HepG2 (cell line): ENCODE measurements at regions not wholly inside any gene's neighbourhood (a gene's known extent, or its start where the extent isn't known, plus 50 kb on each side); places are given as distances from the start of the nearest gene placed in this dataset.

ENCODE experiments used
- ATAC-seq: fragments of 200-7000 bp; cut with Tn5 transposase; 3 replicates; pipeline ENCODE4 v1.9.1; 2020; ENCODE audit warnings: mild to moderate bottlenecking, moderate library complexity
- BruUV-seq: library from RNA; stranded (reverse); fragments of 400-500 nt; replicated peaks from 2 replicates; lab custom pipeline; 2021; lab: Mats Ljungman, UMichigan
- CTCF ChIA-PET: fragments of 300-600 bp; formaldehyde crosslinking; extraction: SDS; loops from one replicate; lab custom pipeline; 2021; ENCODE audit warnings: low total read pairs, inconsistent platforms, low intra/inter-chr PET ratio; lab: Yijun Ruan, JAX
- POLR2A ChIA-PET: fragments of 350-600 bp; sonication (Branson Sonifier 250); formaldehyde crosslinking; loops from one replicate; lab custom pipeline; 2020; ENCODE audit warnings: antibody characterized with exemption, inconsistent platforms; lab: Yijun Ruan, JAX
- DNase-seq: peaks from one replicate; pipeline ENCODE4 v3.0.0-alpha.2; 2015; ENCODE audit warnings: low spot score
- FAIRE-seq: peaks from 3 replicates; lab custom pipeline; 2011; peaks lifted over from hg19 to GRCh38; lab: Jason Lieb, UNC
- H2AFZ ChIP-seq: one replicate; pipeline ENCODE4 v1.6.1; 2011; ENCODE audit warnings: low read length, inconsistent platforms
- H3K27ac ChIP-seq: fragments of 300-600 bp; 3 replicates; pipeline ENCODE4 v1.8.0; 2011; ENCODE audit warnings: mixed run types, mild to moderate bottlenecking, mixed read lengths, low read length, inconsistent platforms; ENCODE audit not compliant: insufficient read depth; ENCODE audit errors: extremely low read length
- H3K27me3 ChIP-seq, 2 experiments: fragments of 200-600 bp in 1 of 2; 2 replicates in 1 of 2; 3 replicates in 1 of 2; pipeline versions ENCODE4 v1.6.0 to v1.8.0; 2011; ENCODE audit warnings: low read length in 2 of 2, mild to moderate bottlenecking in 2 of 2, moderate library complexity in 2 of 2, inconsistent platforms in 1 of 2; ENCODE audit not compliant: insufficient read depth in 2 of 2, control insufficient read depth in 1 of 2
- H3K36me3 ChIP-seq, 2 experiments: fragments of 200-600 bp in 1 of 2; replicated peaks in 1 of 2; 2 replicates in 1 of 2; 3 replicates in 1 of 2; pipeline versions ENCODE4 v1.5.1 to v1.8.0; 2011; ENCODE audit warnings: low read length in 2 of 2, inconsistent platforms in 1 of 2; ENCODE audit not compliant: insufficient read depth in 2 of 2, control insufficient read depth in 1 of 2
- H3K4me1 ChIP-seq: 2 replicates; pipeline ENCODE4 v1.5.1; 2012; ENCODE audit warnings: low read length, inconsistent platforms; ENCODE audit not compliant: insufficient read depth
- H3K4me2 ChIP-seq: 2 replicates; pipeline ENCODE4 v1.6.0; 2011; ENCODE audit warnings: low read depth, low read length, inconsistent platforms
- H3K4me3 ChIP-seq, 3 experiments: fragments of 200-600 bp in 1 of 3; sonication (generic), shearing (Covaris generic) in 1 of 3; replicated peaks in 1 of 3; 2 replicates each; pipeline ENCODE4 v1.5.1; 2011 to 2016; ENCODE audit warnings: low read length in 3 of 3, inconsistent platforms in 2 of 3, low read depth in 2 of 3, mild to moderate bottlenecking in 2 of 3, control low read depth in 1 of 3, mixed read lengths in 1 of 3; ENCODE audit not compliant: insufficient read depth in 1 of 3
- H3K79me2 ChIP-seq: one replicate; pipeline ENCODE4 v1.6.1; 2011; ENCODE audit warnings: low read length, inconsistent platforms; ENCODE audit not compliant: insufficient read depth
- H3K9ac ChIP-seq: 2 replicates; pipeline ENCODE4 v1.6.0; 2011; ENCODE audit warnings: mild to moderate bottlenecking, low read depth, low read length, inconsistent platforms; ENCODE audit not compliant: insufficient read depth
- H3K9me3 ChIP-seq: 2 replicates; pipeline ENCODE4 v1.5.1; 2012; ENCODE audit warnings: mild to moderate bottlenecking, low read length
- H4K20me1 ChIP-seq: 2 replicates; pipeline ENCODE4 v1.6.0; 2011; ENCODE audit warnings: inconsistent platforms, mild to moderate bottlenecking, low read length, moderate library complexity; ENCODE audit not compliant: insufficient read depth
- ZFP36 ChIP-seq: fragments of 150-350 bp; IDR thresholded peaks from 2 replicates; pipeline ENCODE4 v1.6.1; 2018; ENCODE audit warnings: borderline replicate concordance, low read length, low read depth; ENCODE audit not compliant: partially characterized antibody
- ZMYM3 ChIP-seq: sonication (generic); formaldehyde crosslinking; IDR thresholded peaks from 2 replicates; pipeline ENCODE4 v1.5.1; 2020; ENCODE audit warnings: mild to moderate bottlenecking, missing genetic modification reagents
- ZNF567 ChIP-seq: sonication (generic); formaldehyde crosslinking; IDR thresholded peaks from 2 replicates; pipeline ENCODE4 v1.8.1; 2023; ENCODE audit warnings: mild to moderate bottlenecking, missing genetic modification reagents, borderline replicate concordance
- ZNF768 ChIP-seq: sonication (generic); formaldehyde crosslinking; IDR thresholded peaks from 2 replicates; pipeline ENCODE4 v1.4.0; 2020; ENCODE audit warnings: missing genetic modification reagents
- WGBS: methylation state at CpG from one replicate; pipeline ENCODE4 v1.1.6; 2017; ENCODE audit warnings: low lambda C conversion rate; 5-methylcytosine and 5-hydroxymethylcytosine counted together
- in situ Hi-C: cut with HindIII; loops from 2 replicates; pipeline ENCODE4 v1.10.0; 2017; ENCODE audit warnings: low pct_unique_long_range_greater_than_20kb; ENCODE audit not compliant: extremely low pct_ligation_motif_present
- intact Hi-C: fragments of 100-400 bp; cut with micrococcal nuclease; formaldehyde crosslinking; loops from one replicate; pipeline ENCODE4 v1.10.0; 2022; ENCODE audit not compliant: unreplicated experiment
- TF ChIP-seq, protein P1 (sequence below): sonication (generic); formaldehyde crosslinking; IDR thresholded peaks from 2 replicates; pipeline ENCODE4 v1.4.0; 2020; ENCODE audit warnings: mild to moderate bottlenecking, missing genetic modification reagents
- TF ChIP-seq, protein P2 (sequence below): sonication (generic); formaldehyde crosslinking; IDR thresholded peaks from 2 replicates; pipeline ENCODE4 v1.9.0; 2021; ENCODE audit warnings: missing genetic modification reagents, borderline replicate concordance

DNA sequence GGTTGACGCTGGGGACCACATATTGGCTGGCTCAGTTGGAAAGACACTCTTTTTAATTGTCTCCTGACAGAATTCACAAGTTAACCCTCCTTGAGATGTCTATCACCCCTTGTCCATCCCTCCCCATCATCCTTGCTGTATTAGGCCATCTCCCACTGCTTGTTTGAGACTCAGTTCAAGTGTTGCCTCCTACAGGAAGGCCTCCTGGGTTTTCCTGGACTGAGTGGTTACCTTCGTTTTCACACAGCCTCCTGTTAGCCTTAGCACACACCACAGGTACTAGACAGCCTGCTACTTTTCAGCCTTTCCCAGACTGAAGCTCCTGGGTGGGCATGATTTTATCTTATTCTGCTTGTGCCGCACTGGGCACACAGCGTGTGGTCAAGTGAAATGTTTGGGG lies 145.3 kb upstream of the STX18 start:
- DNase-seq (no peak), FAIRE-seq (no peak), ATAC-seq (no peak)
- POLR2A ChIA-PET, result no interaction called here
- Histone ChIP-seq H2AFZ (no peak overlapping the region), H3K9ac (no peak overlapping the region), H3K27ac (no peak overlapping the region), H3K79me2 (no peaks in the 10 kb centered on the region), H3K4me3 (no peak overlapping the region), H3K27me3 (no peaks in the 10 kb centered on the region), H4K20me1 (no peaks in the 10 kb centered on the region), H3K4me1 (peaks cover 45% of the 10 kb centered on the region), H3K9me3 (no peaks in the 10 kb centered on the region), H3K4me2 (no peak overlapping the region), H3K36me3 (no peaks in the 10 kb centered on the region; a peak in 1 of 5 replicates)
- TF ChIP-seq ZFP36 (peak; percentile 78), ZNF567 (CRISPR knock-in tag) (no peak)
- 93% methylated on average over 4 of the region's 4 CpGs for WGBS
- intact Hi-C loops (no loop called here), in situ Hi-C loops (no loop called here)
- no TSS peak for BruUV-seq
- CTCF ChIA-PET, result no interaction called here

DNA sequence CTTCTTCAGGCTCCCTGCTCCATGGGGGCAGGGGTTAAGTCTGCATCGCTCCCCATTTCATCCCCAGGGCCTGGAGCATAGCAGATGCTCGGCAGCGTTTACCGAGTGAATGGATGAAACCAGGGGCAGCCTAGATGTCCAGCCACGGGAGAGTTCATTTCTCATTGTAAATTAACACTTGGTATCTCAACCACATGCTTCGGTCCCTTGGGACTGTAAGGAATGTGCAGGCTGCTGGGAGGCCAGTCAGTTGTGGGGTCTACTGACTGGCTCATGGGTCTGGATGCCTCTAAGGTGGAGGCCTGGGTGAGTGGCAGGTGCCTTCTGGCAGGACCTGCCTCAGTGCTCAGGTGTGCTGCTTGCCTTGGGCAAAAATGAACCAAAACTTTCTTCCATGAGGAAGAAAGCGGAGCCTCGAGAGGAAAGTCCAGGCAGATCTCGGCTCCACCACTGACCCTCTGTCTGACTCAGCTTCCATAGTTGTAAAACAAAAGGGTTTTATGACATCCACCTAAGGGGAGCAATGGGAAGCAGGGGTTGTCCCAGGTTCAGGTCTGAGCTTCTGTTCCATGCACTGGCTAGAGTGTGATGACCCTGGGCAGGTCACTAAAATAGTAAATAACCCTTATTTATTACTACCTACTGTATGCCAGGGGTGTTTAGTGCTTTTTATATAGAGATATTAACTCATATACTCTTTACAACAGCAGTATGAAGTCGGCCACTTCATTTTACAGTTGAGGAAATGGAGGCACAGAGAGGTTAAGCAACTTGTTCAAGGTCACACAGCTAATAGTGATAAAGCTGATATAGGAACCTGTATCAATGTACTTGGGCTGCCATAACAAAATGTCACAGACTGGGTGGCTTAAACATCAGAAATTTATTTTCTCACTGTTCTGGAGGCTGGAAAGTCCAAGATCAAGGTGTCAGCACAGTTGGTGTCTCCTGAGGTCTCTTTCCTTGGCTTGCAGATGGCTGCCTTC lies 144.3 kb upstream of the STX18 start:
- Histone ChIP-seq H3K4me3 (no peak overlapping the region), H3K27ac (no peak overlapping the region), H3K9me3 (no peaks in the 10 kb centered on the region), H3K9ac (no peak overlapping the region), H3K36me3 (no peaks in the 10 kb centered on the region; a peak in 1 of 5 replicates), H4K20me1 (no peaks in the 10 kb centered on the region), H2AFZ (no peak overlapping the region), H3K4me1 (peaks cover 50% of the 10 kb centered on the region), H3K4me2 (no peak overlapping the region), H3K79me2 (no peaks in the 10 kb centered on the region), H3K27me3 (no peaks in the 10 kb centered on the region)
- no peak for DNase-seq
- no TSS peak for BruUV-seq
- in situ Hi-C loops (no loop called here), intact Hi-C loops (no loop called here)
- no peak for ATAC-seq
- CTCF ChIA-PET, result no interaction called here
- FAIRE-seq, result no peak
- 83% methylated on average over 10 of the region's 10 CpGs for WGBS
- TF ChIP-seq ZNF768 (CRISPR knock-in tag) (peak; percentile 79; the same call in 1 of the 2 replicates), ZMYM3 (CRISPR knock-in tag) (peak; percentile 64; the same call in 1 of the 2 replicates)
- TF ChIP-seq, protein P1, sequence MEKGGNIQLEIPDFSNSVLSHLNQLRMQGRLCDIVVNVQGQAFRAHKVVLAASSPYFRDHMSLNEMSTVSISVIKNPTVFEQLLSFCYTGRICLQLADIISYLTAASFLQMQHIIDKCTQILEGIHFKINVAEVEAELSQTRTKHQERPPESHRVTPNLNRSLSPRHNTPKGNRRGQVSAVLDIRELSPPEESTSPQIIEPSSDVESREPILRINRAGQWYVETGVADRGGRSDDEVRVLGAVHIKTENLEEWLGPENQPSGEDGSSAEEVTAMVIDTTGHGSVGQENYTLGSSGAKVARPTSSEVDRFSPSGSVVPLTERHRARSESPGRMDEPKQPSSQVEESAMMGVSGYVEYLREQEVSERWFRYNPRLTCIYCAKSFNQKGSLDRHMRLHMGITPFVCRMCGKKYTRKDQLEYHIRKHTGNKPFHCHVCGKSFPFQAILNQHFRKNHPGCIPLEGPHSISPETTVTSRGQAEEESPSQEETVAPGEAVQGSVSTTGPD (CRISPR knock-in tag), result no peak
- TF ChIP-seq, protein P2, sequence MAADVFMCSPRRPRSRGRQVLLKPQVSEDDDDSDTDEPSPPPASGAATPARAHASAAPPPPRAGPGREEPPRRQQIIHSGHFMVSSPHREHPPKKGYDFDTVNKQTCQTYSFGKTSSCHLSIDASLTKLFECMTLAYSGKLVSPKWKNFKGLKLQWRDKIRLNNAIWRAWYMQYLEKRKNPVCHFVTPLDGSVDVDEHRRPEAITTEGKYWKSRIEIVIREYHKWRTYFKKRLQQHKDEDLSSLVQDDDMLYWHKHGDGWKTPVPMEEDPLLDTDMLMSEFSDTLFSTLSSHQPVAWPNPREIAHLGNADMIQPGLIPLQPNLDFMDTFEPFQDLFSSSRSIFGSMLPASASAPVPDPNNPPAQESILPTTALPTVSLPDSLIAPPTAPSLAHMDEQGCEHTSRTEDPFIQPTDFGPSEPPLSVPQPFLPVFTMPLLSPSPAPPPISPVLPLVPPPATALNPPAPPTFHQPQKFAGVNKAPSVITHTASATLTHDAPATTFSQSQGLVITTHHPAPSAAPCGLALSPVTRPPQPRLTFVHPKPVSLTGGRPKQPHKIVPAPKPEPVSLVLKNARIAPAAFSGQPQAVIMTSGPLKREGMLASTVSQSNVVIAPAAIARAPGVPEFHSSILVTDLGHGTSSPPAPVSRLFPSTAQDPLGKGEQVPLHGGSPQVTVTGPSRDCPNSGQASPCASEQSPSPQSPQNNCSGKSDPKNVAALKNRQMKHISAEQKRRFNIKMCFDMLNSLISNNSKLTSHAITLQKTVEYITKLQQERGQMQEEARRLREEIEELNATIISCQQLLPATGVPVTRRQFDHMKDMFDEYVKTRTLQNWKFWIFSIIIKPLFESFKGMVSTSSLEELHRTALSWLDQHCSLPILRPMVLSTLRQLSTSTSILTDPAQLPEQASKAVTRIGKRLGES, result no peak
- POLR2A ChIA-PET, result no interaction called here
